ENCODE measurements at regions not wholly inside any gene's neighbourhood (a gene's known extent, or its start where the extent isn't known, plus 50 kb on each side); places are given as distances from the start of the nearest gene placed in this dataset.
"Not testable (repeated sequence)": the region's sequence is repeated elsewhere in the genome, so short reads cannot be mapped to it uniquely, and the experiment has no call there.

GRCh38 chr5:56763711-56764466 lies 51.5 kb upstream of the MAP3K1 start:
- DNase-seq, result no peak

- DNase-seq, result no peak
These were observed 52.2 kb upstream of the MAP3K1 start for GRCh38 chr5:56763182-56763581.

GRCh38 chr5:56761151-56761885 lies 54.0 kb upstream of the MAP3K1 start:
- DNase-seq, result no peak

GRCh38 chr5:56760723-56761122 lies 54.6 kb upstream of the MAP3K1 start:
- no peak for DNase-seq

- DNase-seq, result no peak
These were observed 55.7 kb upstream of the MAP3K1 start for GRCh38 chr5:56759521-56760216.

GRCh38 chr5:56757077-56757476 lies 58.3 kb upstream of the MAP3K1 start:
- DNase-seq, result no peak

GRCh38 chr5:56755036-56755555 lies 60.3 kb upstream of the MAP3K1 start:
- no peak for DNase-seq

GRCh38 chr5:56753588-56753987 lies 61.8 kb upstream of the MAP3K1 start:
- DNase-seq, result not testable (repeated sequence)

GRCh38 chr5:56751572-56752313 lies 63.6 kb upstream of the MAP3K1 start:
- DNase-seq, result no peak

GRCh38 chr5:56749842-56750241 lies 65.5 kb upstream of the MAP3K1 start:
- DNase-seq, result no peak

GRCh38 chr5:56746553-56747339 lies 68.6 kb upstream of the MAP3K1 start:
- DNase-seq, result no peak

GRCh38 chr5:56745864-56746263 lies 69.5 kb upstream of the MAP3K1 start:
- DNase-seq, result no peak

- no peak for DNase-seq
These were observed 74.5 kb upstream of the MAP3K1 start for GRCh38 chr5:56740868-56741267.

GRCh38 chr5:56739990-56740389 lies 75.4 kb upstream of the MAP3K1 start:
- DNase-seq, result no peak

- no peak for DNase-seq
These were observed 77.3 kb upstream of the MAP3K1 start for GRCh38 chr5:56737951-56738606.

GRCh38 chr5:56737002-56737621 lies 78.2 kb upstream of the MAP3K1 start:
- DNase-seq, result no peak

- DNase-seq, result no peak
These were observed 79.3 kb upstream of the MAP3K1 start for GRCh38 chr5:56735849-56736641.

GRCh38 chr5:56734091-56734694 lies 81.2 kb upstream of the MAP3K1 start:
- DNase-seq, result no peak

- DNase-seq, result no peak
These were observed 81.8 kb upstream of the MAP3K1 start for GRCh38 chr5:56733580-56733979.

GRCh38 chr5:56732121-56732520 lies 83.2 kb upstream of the MAP3K1 start:
- DNase-seq, result no peak
